Neural progenitor cell (in vitro differentiated cells): ENCODE measurements at regions not wholly inside any gene's neighbourhood (a gene's known extent, or its start where the extent isn't known, plus 50 kb on each side); places are given as distances from the start of the nearest gene placed in this dataset.

Source experiments
- EZH2 ChIP-seq: fragments of 200-600 bp; sonication (generic); IDR thresholded peaks from 2 replicates; pipeline ENCODE4 v1.6.1; 2017; ENCODE audit warnings: antibody characterized with exemption, mild to moderate bottlenecking, moderate library complexity
- EZH2phosphoT487 ChIP-seq: fragments of 200-600 bp; sonication (generic); IDR thresholded peaks from 2 replicates; pipeline ENCODE4 v1.6.1; 2017; ENCODE audit warnings: antibody characterized with exemption
- TF ChIP-seq, protein P1 (sequence below): fragments of 200-600 bp; sonication (generic); IDR thresholded peaks from 2 replicates; pipeline ENCODE4 v1.5.1; 2017; ENCODE audit warnings: antibody characterized with exemption, mild to moderate bottlenecking

GRCh38 chr13:112012016-112012704 lies 54.8 kb upstream of the SOX1 start:
- TF ChIP-seq, protein P1, sequence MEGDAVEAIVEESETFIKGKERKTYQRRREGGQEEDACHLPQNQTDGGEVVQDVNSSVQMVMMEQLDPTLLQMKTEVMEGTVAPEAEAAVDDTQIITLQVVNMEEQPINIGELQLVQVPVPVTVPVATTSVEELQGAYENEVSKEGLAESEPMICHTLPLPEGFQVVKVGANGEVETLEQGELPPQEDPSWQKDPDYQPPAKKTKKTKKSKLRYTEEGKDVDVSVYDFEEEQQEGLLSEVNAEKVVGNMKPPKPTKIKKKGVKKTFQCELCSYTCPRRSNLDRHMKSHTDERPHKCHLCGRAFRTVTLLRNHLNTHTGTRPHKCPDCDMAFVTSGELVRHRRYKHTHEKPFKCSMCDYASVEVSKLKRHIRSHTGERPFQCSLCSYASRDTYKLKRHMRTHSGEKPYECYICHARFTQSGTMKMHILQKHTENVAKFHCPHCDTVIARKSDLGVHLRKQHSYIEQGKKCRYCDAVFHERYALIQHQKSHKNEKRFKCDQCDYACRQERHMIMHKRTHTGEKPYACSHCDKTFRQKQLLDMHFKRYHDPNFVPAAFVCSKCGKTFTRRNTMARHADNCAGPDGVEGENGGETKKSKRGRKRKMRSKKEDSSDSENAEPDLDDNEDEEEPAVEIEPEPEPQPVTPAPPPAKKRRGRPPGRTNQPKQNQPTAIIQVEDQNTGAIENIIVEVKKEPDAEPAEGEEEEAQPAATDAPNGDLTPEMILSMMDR, result no peak
- TF ChIP-seq EZH2phosphoT487 (no peak), EZH2 (no peak)
